Left lung (tissue), 4 donors: ENCODE measurements at regions not wholly inside any gene's neighbourhood (a gene's known extent, or its start where the extent isn't known, plus 50 kb on each side); places are given as distances from the start of the nearest gene placed in this dataset.

Source experiments
- ATAC-seq: fragments of 200-7000 bp; cut with Tn5 transposase; one replicate; pipeline ENCODE4 v1.9.1; 2020; ENCODE audit warnings: moderate library complexity
- DNase-seq, 4 donors: peaks; one replicate each; pipeline ENCODE4 v3.0.0-alpha.2; 2013 to 2020
- H3K27ac ChIP-seq, 2 donors: fragments of 200-600 bp; sonication (generic) in 1 of 2; one replicate each; pipeline versions ENCODE4 v1.5.0 to v1.8.0; 2020 to 2021
- H3K27me3 ChIP-seq, 2 donors: fragments of 200-600 bp; sonication (generic) in 1 of 2; one replicate each; pipeline versions ENCODE4 v1.5.0 to v1.8.0; 2020 to 2021
- H3K36me3 ChIP-seq, 2 donors: fragments of 200-600 bp; sonication (generic) in 1 of 2; one replicate each; pipeline versions ENCODE4 v1.5.0 to v1.8.0; 2020 to 2021
- H3K4me1 ChIP-seq, 2 donors: fragments of 200-600 bp; one replicate each; pipeline ENCODE4 v1.8.0; 2021
- H3K4me3 ChIP-seq, 2 donors: fragments of 200-600 bp; sonication (generic) in 1 of 2; one replicate each; pipeline versions ENCODE4 v1.5.0 to v1.8.0; 2020 to 2021; ENCODE audit warnings: mild to moderate bottlenecking in 1 of 2
- H3K9me3 ChIP-seq, 2 donors: fragments of 200-600 bp; sonication (generic) in 1 of 2; one replicate each; pipeline versions ENCODE4 v1.5.0 to v1.8.0; 2020 to 2021
- intact Hi-C, 2 donors: fragments of 100-400 bp; cut with DNase I; formaldehyde crosslinking; loops; one replicate each; pipeline versions ENCODE4 v1.11.2 to v1.14.2; 2022
- TF ChIP-seq, protein P1 (sequence below), 2 donors: fragments of 200-600 bp; sonication (generic) in 1 of 2; IDR thresholded peaks; one replicate each; pipeline versions ENCODE4 v1.5.0 to v1.8.0; 2021; ENCODE audit warnings: antibody characterized with exemption in 2 of 2
- donor health status: DM: no; HTN: yes; CAD: no.
- donor health status: DM: no; HTN: no; CAD: no.

DNA sequence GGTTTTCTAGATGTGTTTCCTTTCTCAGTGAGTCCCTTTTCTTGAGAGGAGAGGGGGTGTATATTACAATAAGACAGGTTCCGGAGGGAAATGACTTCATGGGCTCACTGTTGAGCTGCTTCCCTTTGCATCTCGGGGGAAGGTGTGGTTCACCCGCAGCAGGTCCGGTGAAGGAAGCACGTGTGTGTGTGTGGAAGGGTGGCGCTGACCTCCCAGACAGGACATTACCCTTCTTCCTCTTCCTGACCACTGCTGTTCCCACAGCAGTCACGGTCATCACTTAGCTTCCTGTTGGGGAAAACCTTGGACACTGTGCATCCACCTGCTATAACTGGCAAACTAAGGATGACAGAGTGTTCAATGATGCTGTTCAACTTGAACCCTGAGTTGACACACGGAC is 83.6 kb downstream of the PLEKHG1 start:
- ATAC-seq: peak; percentile 45
- peaks cover 4 to 6% of the 10 kb centered on the region in 2 donors for H3K4me1 ChIP-seq
- intact Hi-C loops: no loop called here

DNA sequence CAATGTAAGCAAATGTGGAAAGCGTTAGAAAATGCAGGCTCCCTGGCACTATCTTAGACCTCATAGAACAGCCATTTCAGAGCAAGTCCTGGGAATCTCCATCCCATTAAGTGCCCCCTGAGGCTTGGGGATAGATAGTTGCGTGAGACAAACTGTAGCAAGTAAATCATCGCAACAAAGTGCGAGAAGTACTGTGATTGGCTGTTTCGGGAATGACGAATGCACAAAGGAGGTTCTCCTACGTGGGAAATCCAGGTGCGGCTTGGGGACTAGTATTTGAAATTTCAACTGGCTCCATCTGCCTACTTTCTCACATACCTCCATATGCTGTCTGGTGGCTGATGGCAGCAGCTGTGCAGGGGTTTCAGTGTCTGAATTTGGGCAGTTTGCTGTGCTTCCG is 84.5 kb downstream of the PLEKHG1 start:
- TF ChIP-seq, protein P1, sequence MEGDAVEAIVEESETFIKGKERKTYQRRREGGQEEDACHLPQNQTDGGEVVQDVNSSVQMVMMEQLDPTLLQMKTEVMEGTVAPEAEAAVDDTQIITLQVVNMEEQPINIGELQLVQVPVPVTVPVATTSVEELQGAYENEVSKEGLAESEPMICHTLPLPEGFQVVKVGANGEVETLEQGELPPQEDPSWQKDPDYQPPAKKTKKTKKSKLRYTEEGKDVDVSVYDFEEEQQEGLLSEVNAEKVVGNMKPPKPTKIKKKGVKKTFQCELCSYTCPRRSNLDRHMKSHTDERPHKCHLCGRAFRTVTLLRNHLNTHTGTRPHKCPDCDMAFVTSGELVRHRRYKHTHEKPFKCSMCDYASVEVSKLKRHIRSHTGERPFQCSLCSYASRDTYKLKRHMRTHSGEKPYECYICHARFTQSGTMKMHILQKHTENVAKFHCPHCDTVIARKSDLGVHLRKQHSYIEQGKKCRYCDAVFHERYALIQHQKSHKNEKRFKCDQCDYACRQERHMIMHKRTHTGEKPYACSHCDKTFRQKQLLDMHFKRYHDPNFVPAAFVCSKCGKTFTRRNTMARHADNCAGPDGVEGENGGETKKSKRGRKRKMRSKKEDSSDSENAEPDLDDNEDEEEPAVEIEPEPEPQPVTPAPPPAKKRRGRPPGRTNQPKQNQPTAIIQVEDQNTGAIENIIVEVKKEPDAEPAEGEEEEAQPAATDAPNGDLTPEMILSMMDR (IDR thresholded peaks at IDR 0.05): no peak
- H3K9me3 ChIP-seq: no peaks in the 10 kb centered on the region
- intact Hi-C loops: no loop called here
- H3K27ac ChIP-seq: peak overlapping the region; percentile 55 to 67
- ATAC-seq: no peak
- DNase-seq: no peak
- peaks cover 4 to 6% of the 10 kb centered on the region in 2 donors for H3K4me1 ChIP-seq
- H3K4me3 ChIP-seq: peak overlapping the region in 1 of 2 donors; percentile 13
- no peaks in the 10 kb centered on the region for H3K36me3 ChIP-seq
- H3K27me3 ChIP-seq: no peaks in the 10 kb centered on the region

More for the DNA sequence above, 83.6 kb downstream of the PLEKHG1 start:
- Histone ChIP-seq H3K27me3 (no peaks in the 10 kb centered on the region), H3K27ac (peak overlapping the region; percentile 63 to 67), H3K9me3 (no peaks in the 10 kb centered on the region), H3K36me3 (no peaks in the 10 kb centered on the region), H3K4me3 (peak overlapping the region in 1 of 2 donors; percentile 13)
- DNase-seq: peak in 1 of 4 donors; percentile 54
- TF ChIP-seq, protein P1 (IDR thresholded peaks at IDR 0.05): no peak

DNA sequence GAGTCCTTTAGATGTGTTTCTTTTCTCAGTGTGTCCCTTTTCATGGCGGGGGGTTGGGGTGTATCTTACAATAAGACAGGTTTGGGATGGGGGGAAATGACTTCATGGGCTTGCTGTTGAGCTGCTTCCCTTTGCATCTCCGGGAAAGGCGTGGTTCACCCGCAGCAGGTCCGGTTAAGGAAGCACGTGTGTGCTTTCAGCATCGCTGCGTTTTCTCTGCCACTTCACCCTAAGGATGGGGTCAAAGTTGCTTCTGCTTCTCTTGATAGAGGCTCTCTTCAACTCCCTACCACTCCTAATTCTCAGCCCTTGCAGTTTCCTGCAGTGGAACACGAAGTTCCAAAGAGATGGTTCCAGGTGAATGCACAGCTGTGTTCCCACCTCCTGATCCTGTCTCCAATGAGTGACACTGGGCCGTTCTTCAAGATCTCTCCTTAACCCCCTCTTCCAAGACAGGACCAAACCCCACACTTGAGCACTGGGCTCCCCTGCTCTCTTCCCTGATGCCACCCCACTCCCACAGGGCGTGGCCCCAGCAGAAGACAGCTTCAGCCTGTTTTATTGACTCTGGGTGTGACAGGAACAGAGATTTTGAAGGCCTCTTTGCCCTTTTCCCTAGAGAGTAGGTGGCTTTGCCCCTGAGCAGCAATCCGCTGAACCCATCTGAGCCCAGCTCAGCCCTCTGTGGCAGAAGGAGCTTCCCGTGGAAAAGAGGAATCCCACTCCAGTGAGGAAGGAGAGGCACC is 85.2 kb downstream of the PLEKHG1 start:
- Histone ChIP-seq H3K4me3 (no peak overlapping the region), H3K27me3 (no peaks in the 10 kb centered on the region), H3K9me3 (no peaks in the 10 kb centered on the region), H3K4me1 (peaks cover 4 to 6% of the 10 kb centered on the region in 2 donors), H3K36me3 (no peaks in the 10 kb centered on the region), H3K27ac (peak overlapping the region in 1 of 2 donors; percentile 55)
- TF ChIP-seq, protein P1 (IDR thresholded peaks at IDR 0.05): no peak
- no peak for DNase-seq
- intact Hi-C loops: no loop called here
- ATAC-seq: no peak

DNA sequence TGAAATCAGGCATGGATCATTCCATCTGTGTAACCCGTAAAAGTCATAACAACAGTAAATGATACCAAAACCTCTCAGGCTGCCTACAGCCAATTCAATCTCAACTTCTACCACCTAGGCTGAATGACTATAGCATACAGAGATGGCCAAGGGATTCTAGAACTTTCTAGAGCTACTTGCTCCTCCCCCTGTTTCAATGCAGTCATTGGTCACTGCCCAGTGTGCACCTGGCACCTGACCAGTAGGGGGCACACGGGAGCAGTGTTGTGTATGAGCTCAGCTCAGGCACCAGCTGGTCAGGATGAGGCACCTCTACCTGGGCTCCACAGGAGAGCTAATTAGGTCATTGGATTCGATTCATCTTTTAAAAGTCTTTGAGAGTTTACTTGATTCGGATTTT is 86.2 kb downstream of the PLEKHG1 start:
- intact Hi-C loops: no loop called here
- H3K9me3 ChIP-seq: no peaks in the 10 kb centered on the region
- no peak overlapping the region for H3K4me3 ChIP-seq
- no peaks in the 10 kb centered on the region for H3K27me3 ChIP-seq
- DNase-seq: peak in 2 of 4 donors; percentile 56 to 70
- no peaks in the 10 kb centered on the region for H3K36me3 ChIP-seq
- peak overlapping the region in 1 of 2 donors; percentile 55 for H3K27ac ChIP-seq
- H3K4me1 ChIP-seq: peaks cover 4 to 6% of the 10 kb centered on the region in 2 donors
- TF ChIP-seq, protein P1 (IDR thresholded peaks at IDR 0.05): peak; percentile 48 to 67
- peak; percentile 52 for ATAC-seq

DNA sequence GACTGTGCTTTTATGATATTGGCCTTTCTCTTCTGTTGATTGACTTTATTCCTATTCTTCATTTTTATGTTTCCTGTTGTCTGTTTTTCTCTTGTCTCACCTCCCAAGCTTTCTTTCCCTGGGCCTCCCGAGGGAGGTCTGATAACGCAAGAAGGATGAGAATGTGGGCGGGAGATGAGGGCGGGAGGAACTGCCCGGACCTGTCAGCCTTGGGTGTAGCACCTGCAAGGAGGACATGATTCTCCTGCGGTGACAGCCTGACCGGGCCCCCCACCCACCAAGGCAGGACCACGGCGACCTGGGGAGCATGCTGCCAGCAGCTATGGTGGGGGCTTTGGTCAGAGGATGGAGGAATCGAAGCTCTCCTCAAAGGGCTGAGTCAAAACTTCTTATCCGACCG is 86.9 kb downstream of the PLEKHG1 start:
- ATAC-seq (no peak), DNase-seq (peak in 1 of 4 donors; percentile 61)
- TF ChIP-seq, protein P1 (IDR thresholded peaks at IDR 0.05): no peak
- Histone ChIP-seq H3K36me3 (no peaks in the 10 kb centered on the region), H3K4me1 (peaks cover 4 to 6% of the 10 kb centered on the region in 2 donors), H3K4me3 (no peak overlapping the region), H3K9me3 (no peaks in the 10 kb centered on the region), H3K27me3 (no peaks in the 10 kb centered on the region), H3K27ac (peak overlapping the region; percentile 19 to 55)
- intact Hi-C loops: no loop called here
